Natural killer cell (primary cell): ENCODE measurements at regions not wholly inside any gene's neighbourhood (a gene's known extent, or its start where the extent isn't known, plus 50 kb on each side); places are given as distances from the start of the nearest gene placed in this dataset.

ENCODE experiments used
- ATAC-seq, 3 donors: fragments of 150-1000 bp in 2 of 3; fragments of 200-7000 bp in 1 of 3; cut with Tn5 transposase; 1 replicate in 1 of 3; 2 replicates in 2 of 3; pipeline ENCODE4 v1.10.0; 2021; ENCODE audit warnings: mild to moderate bottlenecking in 2 of 3, moderate library complexity in 2 of 3
- DNase-seq, 2 donors: peaks; one replicate each; pipeline versions ENCODE4 v3.0.0 to v3.0.0-alpha.2; 2013 to 2021; ENCODE audit warnings: mixed read lengths in 1 of 2
- H3K27ac ChIP-seq: one replicate; pipeline ENCODE4 v1.5.1; 2013; ENCODE audit warnings: mild to moderate bottlenecking, low read length
- H3K27me3 ChIP-seq: one replicate; pipeline ENCODE4 v1.6.1; 2013; ENCODE audit warnings: low read length; ENCODE audit not compliant: control insufficient read depth, insufficient read depth
- H3K36me3 ChIP-seq: one replicate; pipeline ENCODE4 v1.6.1; 2013; ENCODE audit warnings: low read length; ENCODE audit not compliant: control insufficient read depth, insufficient read depth
- H3K4me1 ChIP-seq: one replicate; pipeline ENCODE4 v1.6.1; 2013; ENCODE audit warnings: low read length; ENCODE audit not compliant: control insufficient read depth, insufficient read depth
- H3K4me3 ChIP-seq: one replicate; pipeline ENCODE4 v1.5.1; 2013; ENCODE audit warnings: low read length
- H3K9me3 ChIP-seq: one replicate; pipeline ENCODE4 v1.6.1; 2013; ENCODE audit warnings: low read length; ENCODE audit not compliant: control insufficient read depth, insufficient read depth
- H3K27ac Mint-ChIP-seq, 2 donors: one replicate each; pipeline ENCODE4 v1.8.0; 2022; ENCODE audit warnings: mild to moderate bottlenecking in 2 of 2, mixed read lengths in 2 of 2, moderate library complexity in 1 of 2
- H3K27me3 Mint-ChIP-seq, 2 donors: one replicate each; pipeline ENCODE4 v1.8.0; 2022; ENCODE audit warnings: low read depth in 2 of 2, mixed read lengths in 2 of 2
- H3K36me3 Mint-ChIP-seq: one replicate; pipeline ENCODE4 v1.8.0; 2022; ENCODE audit warnings: mixed read lengths
- H3K4me1 Mint-ChIP-seq, 2 donors: one replicate each; pipeline ENCODE4 v1.8.0; 2022; ENCODE audit warnings: mixed read lengths in 2 of 2
- H3K4me3 Mint-ChIP-seq: one replicate; pipeline ENCODE4 v1.8.0; 2022; ENCODE audit warnings: mild to moderate bottlenecking, moderate library complexity, mixed read lengths
- H3K9me3 Mint-ChIP-seq, 2 donors: one replicate each; pipeline ENCODE4 v1.8.0; 2022; ENCODE audit warnings: mixed read lengths in 2 of 2
- WGBS: methylation state at CpG from one replicate; pipeline ENCODE4 v1.1.7; 2013; ENCODE audit warnings: missing lambda C conversion rate; ENCODE audit not compliant: insufficient coverage; 5-methylcytosine and 5-hydroxymethylcytosine counted together
- intact Hi-C: fragments of 100-400 bp; cut with micrococcal nuclease; formaldehyde crosslinking; loops from one replicate; pipeline ENCODE4 v1.14.2; 2022
- TF ChIP-seq, protein P1 (sequence below): fragments of 200-600 bp; IDR thresholded peaks from one replicate; pipeline ENCODE4 v1.8.0; 2022; ENCODE audit warnings: antibody characterized with exemption

DNA sequence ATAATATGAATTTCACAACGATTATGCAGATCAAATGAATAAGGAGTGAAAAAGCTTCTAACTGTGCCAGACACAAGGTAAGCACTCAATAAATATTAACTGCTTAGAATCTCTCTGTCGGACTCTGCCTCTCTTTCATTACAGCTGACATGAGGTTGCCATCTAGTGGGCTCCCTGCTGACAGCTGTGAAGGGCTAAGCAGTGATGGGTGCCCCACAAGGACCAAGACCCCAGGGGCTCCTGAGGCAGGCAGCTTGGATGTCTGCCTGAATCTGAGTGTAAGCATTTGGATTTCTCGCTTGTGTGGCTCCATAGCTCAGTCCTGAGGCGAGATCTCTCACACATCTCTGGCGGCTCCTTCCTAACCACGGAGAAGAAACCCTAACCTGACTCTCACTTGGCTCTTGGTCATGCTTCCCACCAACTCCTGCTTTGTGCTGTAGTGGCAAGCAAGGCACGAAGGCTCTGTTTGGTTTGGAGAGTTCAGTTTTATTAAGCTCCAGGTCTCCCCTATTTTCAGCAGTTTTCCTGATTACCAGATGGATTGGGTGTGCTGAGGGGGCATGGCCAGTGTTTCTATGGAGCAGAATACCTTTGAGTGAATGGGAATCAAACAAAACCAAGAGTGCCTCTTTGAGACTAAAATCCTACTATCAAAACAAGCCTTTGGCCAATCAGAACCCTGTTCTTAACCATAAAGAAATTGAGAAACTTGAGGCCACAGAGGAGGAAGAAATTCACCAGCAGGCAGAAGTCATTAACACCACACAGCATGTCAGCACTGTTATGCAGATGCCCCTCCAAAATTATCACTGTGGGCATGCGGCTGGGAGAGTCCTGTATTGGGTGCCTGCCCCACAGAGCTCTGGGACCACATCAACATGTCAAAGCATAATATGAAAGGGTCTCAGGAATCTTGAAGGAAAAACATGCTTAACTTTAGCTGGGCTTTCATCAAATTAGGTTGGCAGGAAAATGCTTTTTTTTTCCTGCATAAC lies 152.8 kb upstream of the NTM start:
- H3K4me1 ChIP-seq, result no peaks in the 10 kb centered on the region
- H3K27ac Mint-ChIP-seq, result no peak overlapping the region
- H3K9me3 ChIP-seq, result no peaks in the 10 kb centered on the region
- no peak overlapping the region for H3K4me3 ChIP-seq
- H3K27ac ChIP-seq, result no peak overlapping the region
- no peak overlapping the region for H3K4me3 Mint-ChIP-seq
- no peaks in the 10 kb centered on the region for H3K4me1 Mint-ChIP-seq
- WGBS, result 43% methylated on average over 7 of the region's 8 CpGs
- no peaks in the 10 kb centered on the region for H3K36me3 Mint-ChIP-seq
- H3K27me3 Mint-ChIP-seq, result peaks cover 0 to under 1% of the 10 kb centered on the region in 2 donors
- peaks cover 2 to 3% of the 10 kb centered on the region in 2 donors for H3K9me3 Mint-ChIP-seq
- no peak for ATAC-seq
- no peaks in the 10 kb centered on the region for H3K27me3 ChIP-seq
- intact Hi-C loops, result no loop called here
- DNase-seq, result no peak
- TF ChIP-seq, protein P1, sequence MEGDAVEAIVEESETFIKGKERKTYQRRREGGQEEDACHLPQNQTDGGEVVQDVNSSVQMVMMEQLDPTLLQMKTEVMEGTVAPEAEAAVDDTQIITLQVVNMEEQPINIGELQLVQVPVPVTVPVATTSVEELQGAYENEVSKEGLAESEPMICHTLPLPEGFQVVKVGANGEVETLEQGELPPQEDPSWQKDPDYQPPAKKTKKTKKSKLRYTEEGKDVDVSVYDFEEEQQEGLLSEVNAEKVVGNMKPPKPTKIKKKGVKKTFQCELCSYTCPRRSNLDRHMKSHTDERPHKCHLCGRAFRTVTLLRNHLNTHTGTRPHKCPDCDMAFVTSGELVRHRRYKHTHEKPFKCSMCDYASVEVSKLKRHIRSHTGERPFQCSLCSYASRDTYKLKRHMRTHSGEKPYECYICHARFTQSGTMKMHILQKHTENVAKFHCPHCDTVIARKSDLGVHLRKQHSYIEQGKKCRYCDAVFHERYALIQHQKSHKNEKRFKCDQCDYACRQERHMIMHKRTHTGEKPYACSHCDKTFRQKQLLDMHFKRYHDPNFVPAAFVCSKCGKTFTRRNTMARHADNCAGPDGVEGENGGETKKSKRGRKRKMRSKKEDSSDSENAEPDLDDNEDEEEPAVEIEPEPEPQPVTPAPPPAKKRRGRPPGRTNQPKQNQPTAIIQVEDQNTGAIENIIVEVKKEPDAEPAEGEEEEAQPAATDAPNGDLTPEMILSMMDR, result no peak
- no peaks in the 10 kb centered on the region for H3K36me3 ChIP-seq

DNA sequence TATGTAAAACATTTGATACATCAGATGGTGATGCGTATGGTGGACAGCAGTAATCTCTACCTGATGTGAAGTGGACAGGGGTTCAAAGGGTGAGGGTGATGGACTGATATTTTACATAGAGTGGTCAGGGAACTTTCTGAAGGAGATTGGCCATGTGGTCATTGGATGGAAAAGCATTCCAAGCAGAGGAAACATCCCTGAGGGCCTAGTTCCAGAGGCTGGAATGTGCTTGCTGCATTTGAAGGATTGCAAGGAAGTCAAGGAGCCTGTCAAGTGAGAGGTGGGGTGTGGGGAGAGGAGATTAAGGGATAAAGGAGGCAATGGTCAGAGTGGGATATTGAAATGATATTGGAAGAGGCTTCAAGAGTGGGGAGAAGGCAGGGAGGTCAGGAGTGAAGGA lies 151.9 kb upstream of the NTM start:
- Mint-ChIP-seq H3K36me3 (no peaks in the 10 kb centered on the region), H3K27me3 (no peaks in the 10 kb centered on the region), H3K27ac (no peak overlapping the region), H3K4me3 (no peak overlapping the region), H3K4me1 (no peaks in the 10 kb centered on the region), H3K9me3 (peaks cover 2 to 3% of the 10 kb centered on the region in 2 donors)
- 85% methylated on average over 1 of the region's 1 CpG for WGBS
- Histone ChIP-seq H3K27me3 (no peaks in the 10 kb centered on the region), H3K9me3 (no peaks in the 10 kb centered on the region), H3K36me3 (no peaks in the 10 kb centered on the region), H3K4me3 (no peak overlapping the region), H3K27ac (no peak overlapping the region), H3K4me1 (no peaks in the 10 kb centered on the region)
- DNase-seq (no peak), ATAC-seq (no peak)
- intact Hi-C loops, result no loop called here
- TF ChIP-seq, protein P1, result no peak

DNA sequence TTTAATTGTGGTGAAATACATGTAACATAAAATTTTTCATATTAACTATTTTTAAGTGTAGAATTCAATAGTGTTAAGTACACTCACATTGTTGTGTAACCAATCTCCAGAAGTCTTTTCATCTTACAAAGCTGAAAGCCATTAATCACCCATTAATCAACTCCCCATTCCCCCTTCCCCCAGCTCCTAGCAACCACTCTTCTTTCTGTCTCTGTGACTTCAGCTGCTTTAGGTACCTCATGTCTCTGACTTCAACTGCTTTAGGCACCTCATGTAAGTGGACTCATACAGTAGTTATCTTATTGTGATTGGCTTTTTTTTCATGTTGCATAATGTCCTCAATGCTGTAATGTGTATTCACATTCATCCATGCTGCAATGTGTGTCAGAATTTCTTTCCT lies 150.8 kb upstream of the NTM start:
- Mint-ChIP-seq H3K27me3 (no peaks in the 10 kb centered on the region), H3K36me3 (no peaks in the 10 kb centered on the region), H3K4me1 (no peaks in the 10 kb centered on the region), H3K4me3 (no peak overlapping the region), H3K9me3 (peaks cover 2 to 3% of the 10 kb centered on the region in 2 donors), H3K27ac (no peak overlapping the region)
- intact Hi-C loops, result no loop called here
- no peaks in the 10 kb centered on the region for H3K36me3 ChIP-seq
- no peak for ATAC-seq
- no peaks in the 10 kb centered on the region for H3K4me1 ChIP-seq
- H3K27me3 ChIP-seq, result no peaks in the 10 kb centered on the region
- TF ChIP-seq, protein P1, result no peak
- no peak for DNase-seq
- H3K27ac ChIP-seq, result no peak overlapping the region
- H3K9me3 ChIP-seq, result no peaks in the 10 kb centered on the region
- H3K4me3 ChIP-seq, result no peak overlapping the region
